ENCODE measurements at regions not wholly inside any gene's neighbourhood (a gene's known extent, or its start where the extent isn't known, plus 50 kb on each side); places are given as distances from the start of the nearest gene placed in this dataset.

DNA sequence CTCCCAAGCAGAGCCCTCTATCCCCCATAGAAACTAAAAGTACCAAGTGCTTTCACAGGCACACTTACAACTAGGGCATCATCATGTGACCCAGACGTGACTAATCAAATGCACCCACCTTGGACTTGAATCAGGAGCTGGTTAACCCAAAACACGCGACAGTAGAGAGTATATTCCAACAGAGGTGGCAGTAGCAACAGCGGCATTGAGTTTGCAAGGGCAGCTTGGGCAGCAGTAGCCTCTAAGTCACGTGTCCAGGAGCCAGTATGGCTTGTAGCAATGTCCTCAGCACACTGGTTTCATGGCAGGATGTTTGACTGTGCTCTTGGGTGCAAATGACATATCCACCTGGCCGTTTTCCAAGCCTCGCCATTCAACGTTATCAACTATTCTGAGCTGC is 73.4 kb upstream of the DNAH5 start:
- no peak for DNase-seq (ENCODE audit: low spot score)

DNA sequence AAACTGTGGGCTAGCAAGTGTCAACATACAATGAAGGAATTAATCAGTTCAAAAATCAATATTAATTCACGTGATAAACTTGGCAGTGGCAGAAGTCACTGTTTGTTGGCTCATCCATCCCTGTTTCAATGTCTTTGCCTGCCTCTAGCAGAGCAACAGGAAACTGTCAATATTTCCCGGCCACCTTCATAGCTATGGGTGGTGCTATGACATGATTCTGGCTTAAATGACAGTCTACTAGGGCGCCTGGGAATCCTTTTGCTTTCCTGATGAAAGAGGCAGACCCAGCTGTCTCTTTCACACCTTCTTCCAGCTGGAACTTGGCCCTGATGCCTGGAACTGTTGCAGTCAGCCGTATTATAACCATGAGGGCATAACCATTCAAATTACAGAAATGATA is 72.1 kb upstream of the DNAH5 start:
- DNase-seq (ENCODE audit: low spot score), result no peak

DNA sequence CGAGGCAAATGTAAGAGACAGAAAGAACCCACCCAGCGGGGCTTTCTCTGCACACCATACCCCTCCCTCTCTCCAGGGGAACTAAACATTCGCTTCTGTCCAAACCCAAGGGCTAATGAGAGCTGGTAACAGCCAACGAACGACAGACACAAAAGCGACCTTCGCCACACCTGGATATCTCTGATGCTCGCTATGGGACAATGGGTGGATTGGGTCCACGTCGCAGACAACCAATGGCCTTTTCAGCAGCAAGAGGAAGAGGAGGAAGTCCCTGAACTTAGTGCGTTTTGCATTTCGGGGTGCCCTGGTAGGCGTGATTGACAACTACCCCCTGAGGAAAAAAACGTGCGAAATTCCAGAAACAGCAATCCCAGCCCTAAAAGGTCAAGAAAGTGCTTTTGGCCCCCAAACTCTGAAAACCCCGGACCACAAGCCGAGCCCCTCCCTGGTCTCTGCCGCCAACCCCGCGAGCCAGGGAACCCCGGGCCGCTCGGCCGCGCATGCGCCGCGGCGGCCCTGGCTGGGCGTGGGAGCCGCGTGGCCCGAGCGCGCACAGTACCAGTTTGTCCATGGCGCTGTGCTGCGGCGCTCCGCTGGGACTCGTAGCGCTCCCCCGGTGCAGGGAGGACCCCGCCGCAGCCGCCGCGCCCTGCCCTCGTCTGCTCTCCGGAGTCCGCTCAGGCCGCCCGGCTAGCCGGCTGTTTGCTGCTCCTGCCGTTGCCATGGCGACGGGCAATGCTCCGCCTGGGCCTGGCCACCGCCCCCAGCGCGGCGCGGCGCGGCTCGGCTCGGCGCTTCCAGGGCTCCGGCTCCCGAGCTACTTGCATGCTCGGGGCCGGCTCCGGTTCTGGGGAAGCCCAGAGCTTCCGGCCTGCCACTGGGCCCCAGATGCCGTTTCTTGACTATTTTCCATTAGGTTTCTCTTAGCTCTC is 66.9 kb upstream of the DNAH5 start:
- peak; percentile 76 for DNase-seq (ENCODE audit: low spot score)

DNA sequence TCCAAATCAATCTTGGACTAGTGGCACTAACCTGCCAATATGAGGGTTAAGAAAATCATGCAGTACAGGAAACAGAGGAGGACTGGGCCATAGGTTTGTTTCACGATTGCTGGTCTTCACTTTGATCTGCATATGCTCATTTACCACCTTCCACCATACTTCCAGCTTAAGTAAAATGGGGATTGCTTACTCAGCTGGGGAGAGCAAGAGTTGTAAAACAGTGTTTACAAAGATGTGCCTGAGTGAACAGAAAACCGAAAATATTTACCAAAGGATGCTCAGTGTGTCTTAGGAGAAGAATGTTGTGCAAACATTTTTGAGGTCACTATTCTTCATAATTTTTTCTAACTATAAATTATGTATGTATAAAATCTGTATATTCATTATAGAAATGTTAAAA is 65.1 kb upstream of the DNAH5 start:
- no peak for DNase-seq (ENCODE audit: low spot score)

DNA sequence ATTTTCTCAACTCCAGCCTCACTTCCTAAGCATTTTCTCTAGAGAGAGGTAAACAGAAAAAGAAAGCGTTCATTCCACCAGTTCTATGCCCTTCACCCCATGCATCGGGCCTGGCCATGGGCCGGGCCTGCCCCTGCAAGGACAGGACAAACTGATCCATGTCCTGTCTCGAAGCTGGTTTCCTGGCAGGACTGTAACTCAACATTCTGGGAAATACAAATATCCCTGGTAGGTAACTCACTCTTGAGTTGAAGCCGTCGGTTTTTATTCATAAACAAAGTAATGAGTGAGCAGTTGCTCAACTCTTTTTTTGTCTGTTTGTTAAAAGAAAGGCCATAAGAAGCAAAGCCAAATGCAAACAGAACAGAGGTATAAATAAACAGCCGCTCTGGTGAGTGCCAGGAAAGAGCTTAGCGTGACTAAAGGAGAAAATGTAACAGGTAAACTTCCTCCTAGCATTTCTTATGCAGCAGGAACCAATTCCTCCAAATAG is 64.4 kb upstream of the DNAH5 start:
- no peak for DNase-seq (ENCODE audit: low spot score)

DNA sequence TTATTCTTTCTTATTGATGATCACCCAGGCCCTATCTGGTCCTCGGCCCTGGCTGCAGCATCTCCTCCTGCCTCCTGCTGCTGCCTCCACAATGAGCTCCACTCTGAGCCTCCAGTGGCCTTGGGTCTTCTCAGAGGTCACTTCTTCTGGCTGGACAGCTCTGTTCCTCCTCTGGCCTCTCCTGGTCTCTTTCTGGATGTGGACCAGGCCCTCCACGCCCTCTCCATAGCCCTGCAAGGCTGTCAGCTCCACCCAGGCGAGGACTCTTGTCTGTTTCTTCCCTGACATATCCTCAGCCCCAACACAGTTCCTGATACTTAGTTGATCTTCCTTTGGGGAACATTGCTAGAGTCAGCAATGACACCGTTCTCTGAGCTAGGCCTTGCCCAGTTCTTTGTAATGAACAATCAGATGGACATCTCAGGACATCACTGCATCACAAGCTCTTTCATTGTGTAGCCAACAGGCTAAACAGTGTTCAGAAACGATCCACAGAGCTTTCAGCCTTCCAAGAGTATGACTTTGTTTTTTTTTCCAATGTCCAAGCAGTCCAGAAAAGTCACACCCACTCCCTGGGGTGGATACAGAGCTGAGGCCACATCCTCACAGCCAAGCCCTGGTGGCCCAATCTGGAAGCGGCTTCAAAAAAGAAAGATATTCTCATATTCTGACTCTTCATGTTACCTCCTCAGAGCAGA is 62.5 kb upstream of the DNAH5 start:
- DNase-seq (ENCODE audit: low spot score), result no peak

DNA sequence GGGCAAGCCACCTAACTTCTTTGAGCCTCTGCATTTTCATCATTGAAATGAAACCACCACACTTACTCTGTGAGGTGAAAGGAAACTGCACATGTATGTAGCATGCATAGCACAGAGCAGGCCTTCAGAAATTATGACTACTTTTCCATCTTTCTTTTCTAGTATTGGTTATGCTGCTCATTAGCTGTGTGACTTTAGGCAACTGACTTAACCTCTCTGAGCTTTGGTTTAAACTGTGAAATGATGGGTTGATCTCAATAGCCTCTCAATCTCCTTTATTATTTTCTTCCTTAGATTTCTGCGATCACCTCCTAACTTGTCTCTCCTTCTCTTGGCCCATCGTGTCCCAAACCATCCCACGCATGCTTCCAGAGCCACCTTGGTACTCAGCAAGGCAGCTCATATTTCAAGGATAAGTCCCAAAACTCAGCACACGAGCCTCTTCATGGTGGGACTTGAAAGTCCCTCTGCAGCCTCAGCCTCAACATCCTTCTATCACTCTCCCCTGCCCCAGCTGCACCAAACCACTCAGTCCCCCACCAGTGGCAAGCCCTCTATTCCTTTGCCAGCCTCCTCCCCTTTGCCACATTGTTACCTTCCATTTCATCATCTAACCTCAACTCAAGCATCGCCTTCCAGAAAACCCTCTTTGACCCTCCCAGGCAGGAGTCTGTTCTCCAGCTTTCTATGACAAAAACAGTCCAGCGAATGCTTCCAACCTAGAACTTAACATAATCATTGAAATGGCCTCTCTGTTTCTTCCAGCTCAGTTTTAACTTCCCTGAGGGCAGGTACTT is 60.3 kb upstream of the DNAH5 start:
- no peak for DNase-seq (ENCODE audit: low spot score)

DNA sequence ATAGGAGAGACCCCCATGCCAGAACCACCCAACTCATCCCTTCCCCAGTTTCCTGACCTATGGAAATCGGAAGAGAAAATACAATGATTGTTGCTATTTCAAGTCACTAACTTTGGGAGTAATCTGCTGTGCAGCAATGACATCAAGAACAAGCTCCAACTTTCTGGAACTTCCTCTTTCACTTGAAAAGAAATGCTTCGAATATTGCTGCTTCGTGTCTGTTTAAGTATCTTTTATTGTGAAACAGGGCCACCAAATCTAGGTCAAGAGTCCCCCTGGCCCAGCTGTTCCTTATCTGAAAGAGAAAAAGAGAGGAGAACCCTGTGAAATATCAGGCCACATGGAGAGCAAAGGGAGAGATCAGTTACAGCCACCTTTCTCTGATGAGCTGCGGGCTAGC is 59.4 kb upstream of the DNAH5 start:
- DNase-seq (ENCODE audit: low spot score), result no peak

DNA sequence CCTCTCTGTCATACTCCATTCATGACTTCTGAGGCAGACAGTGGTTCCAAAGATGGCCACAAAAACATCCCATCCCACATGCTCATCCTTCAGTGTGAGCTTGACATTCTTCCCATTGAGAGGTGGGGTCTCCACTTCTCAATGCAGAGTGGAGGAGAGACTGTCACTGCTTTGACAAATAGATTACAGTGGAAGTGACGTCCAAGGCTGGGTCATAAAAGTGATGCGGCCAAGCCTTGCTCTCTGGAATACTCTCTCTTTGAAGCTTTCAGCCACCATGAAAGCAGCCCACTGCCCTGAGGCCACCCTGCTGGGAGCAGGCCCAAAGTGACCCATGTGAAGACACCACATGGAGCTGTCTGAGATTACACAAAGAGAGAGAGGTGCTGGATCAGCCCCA is 59.0 kb upstream of the DNAH5 start:
- no peak for DNase-seq (ENCODE audit: low spot score)

DNA sequence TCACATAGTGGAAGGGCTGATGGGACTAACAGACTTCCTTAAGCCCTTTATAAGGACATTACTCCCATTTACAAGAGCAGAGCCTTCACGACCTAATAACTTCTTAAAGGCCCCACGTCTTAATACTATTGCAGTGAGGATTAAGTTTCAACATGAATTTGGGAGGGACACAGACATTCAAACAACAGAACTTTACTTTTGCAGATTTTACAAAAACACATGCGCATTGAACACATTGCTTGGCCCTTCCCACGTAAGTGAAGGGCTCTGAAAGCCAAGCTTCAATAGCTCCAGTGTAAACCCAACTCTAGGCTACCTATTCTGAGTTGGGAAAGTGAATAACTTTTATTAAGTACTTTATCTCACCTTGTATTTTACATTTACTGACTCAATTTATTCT is 53.8 kb upstream of the DNAH5 start:
- DNase-seq (ENCODE audit: low spot score), result no peak

DNA sequence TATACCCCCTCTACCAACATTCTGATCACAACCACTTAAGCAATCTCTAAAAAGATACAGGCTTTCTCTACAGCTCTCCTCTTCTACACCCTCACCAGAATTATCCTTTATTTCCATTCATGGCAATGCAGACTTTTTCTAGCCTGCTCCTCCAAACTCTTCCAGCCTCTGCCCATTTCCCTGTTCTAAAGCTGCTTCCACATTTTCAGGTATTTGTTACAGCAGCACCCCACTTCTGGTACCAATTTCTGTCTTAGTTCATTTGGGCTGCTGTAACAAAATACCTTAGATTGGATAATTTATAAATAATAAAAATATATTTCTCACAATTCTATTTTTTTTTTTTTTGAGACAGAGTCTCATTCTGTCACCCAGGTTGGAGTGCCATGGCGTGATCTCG is 53.0 kb upstream of the DNAH5 start:
- DNase-seq (ENCODE audit: low spot score), result no peak

DNA sequence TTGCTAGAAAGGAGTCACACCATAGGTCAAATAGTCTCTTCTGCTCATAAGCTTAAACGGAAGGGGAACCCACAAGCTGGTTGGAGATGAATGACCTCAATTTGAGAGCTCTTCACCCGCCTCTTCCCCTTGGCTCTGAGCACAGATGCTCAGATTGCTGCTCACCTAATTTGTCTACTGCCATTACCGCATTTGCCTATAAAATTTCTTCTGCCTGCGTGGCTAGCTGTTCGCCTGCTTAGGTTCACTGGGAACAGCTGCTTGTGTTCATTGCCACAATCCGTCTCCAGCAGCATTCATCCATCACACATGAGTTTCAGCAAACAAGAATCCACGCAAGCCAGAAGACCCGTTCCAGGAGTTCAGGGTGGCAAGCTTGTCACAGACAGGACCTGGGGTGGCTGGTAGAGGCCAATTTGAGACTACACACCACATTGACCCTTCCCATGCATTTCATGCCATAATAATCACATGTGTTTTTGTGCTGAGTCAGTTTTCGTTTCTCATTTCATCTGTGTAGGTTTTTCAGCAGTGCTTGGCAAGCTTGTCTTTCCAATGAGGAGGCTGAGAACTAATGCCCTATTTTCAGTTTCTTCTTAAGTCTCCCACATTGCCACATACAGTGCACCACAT is 50.2 kb upstream of the DNAH5 start:
- DNase-seq (ENCODE audit: low spot score), result no peak

Data from putamen (tissue), 1 donor.